A549 (cell line): ENCODE measurements at regions not wholly inside any gene's neighbourhood (a gene's known extent, or its start where the extent isn't known, plus 50 kb on each side); places are given as distances from the start of the nearest gene placed in this dataset.

Source experiments
- ATAC-seq, 2 experiments: fragments of 200-7000 bp in 1 of 2; fragments of >200 bp in 1 of 2; cut with Nextera tagmentation in 1 of 2; cut with Tn5 transposase in 1 of 2; 3 replicates each; pipeline versions ENCODE4 v1.8.0 to v1.9.1; 2018 to 2020; ENCODE audit warnings: mild to moderate bottlenecking in 1 of 2, moderate library complexity in 1 of 2
- CTCF ChIA-PET: fragments of 300-600 bp; sonication (Branson Sonifier 250); formaldehyde crosslinking; extraction: SDS; loops from one replicate; lab custom pipeline; 2021; ENCODE audit warnings: antibody characterized with exemption, inconsistent platforms; lab: Yijun Ruan, JAX
- POLR2A ChIA-PET: fragments of 350-600 bp; formaldehyde crosslinking; extraction: SDS; loops from one replicate; lab custom pipeline; 2021; ENCODE audit warnings: antibody characterized with exemption, inconsistent platforms; lab: Yijun Ruan, JAX
- DNase-seq, 2 experiments: peaks; one replicate each; pipeline versions ENCODE4 v3.0.0 to v3.0.0-alpha.2; 2011 to 2016; ENCODE audit warnings: low read depth in 1 of 2, low spot score in 1 of 2
- FAIRE-seq: peaks from 2 replicates; lab custom pipeline; 2011; peaks lifted over from hg19 to GRCh38; lab: Jason Lieb, UNC
- H3K27ac ChIP-seq, 2 experiments: fragments of >200 bp; sonication (Bioruptor Twin); formaldehyde crosslinking; 3 replicates each; pipeline ENCODE4 v1.5.1; 2016 to 2017
- H3K4me1 ChIP-seq: fragments of >200 bp; sonication (Bioruptor Twin); formaldehyde crosslinking; 3 replicates; pipeline ENCODE4 v1.6.1; 2016
- H3K4me2 ChIP-seq: fragments of >200 bp; sonication (Bioruptor Twin); formaldehyde crosslinking; 3 replicates; pipeline ENCODE4 v1.6.1; 2016
- H3K4me3 ChIP-seq: fragments of >200 bp; sonication (Bioruptor Twin); formaldehyde crosslinking; 3 replicates; pipeline ENCODE4 v1.5.1; 2016
- H3K9me3 ChIP-seq: fragments of >200 bp; sonication (Bioruptor Twin); formaldehyde crosslinking; 3 replicates; pipeline ENCODE4 v1.6.1; 2016
- BHLHE40 ChIP-seq: IDR thresholded peaks from 2 replicates; pipeline ENCODE4 v1.6.1; 2012; ENCODE audit warnings: low read depth, low read length, inconsistent platforms
- CTCF ChIP-seq: fragments of >200 bp; sonication (Bioruptor Twin); formaldehyde crosslinking; IDR thresholded peaks from 3 replicates; pipeline ENCODE4 v1.5.1; 2016
- EHF ChIP-seq: fragments of 250-450 bp; sonication (Bioruptor Pico); IDR thresholded peaks from 2 replicates; pipeline ENCODE4 v1.5.0; 2020; ENCODE audit warnings: mild to moderate bottlenecking
- ELK1 ChIP-seq: fragments of 150-350 bp; IDR thresholded peaks from 2 replicates; pipeline ENCODE4 v1.6.1; 2014; ENCODE audit warnings: low read depth, mild to moderate bottlenecking, low read length
- ESRRA ChIP-seq: fragments of 150-350 bp; IDR thresholded peaks from 2 replicates; pipeline ENCODE4 v1.6.1; 2014; ENCODE audit warnings: mild to moderate bottlenecking, low read length, borderline replicate concordance
- FOSB ChIP-seq: fragments of 250-450 bp; sonication (Bioruptor Pico); IDR thresholded peaks from 2 replicates; pipeline ENCODE4 v1.5.0; 2020; ENCODE audit warnings: mild to moderate bottlenecking, moderate library complexity
- FOXS1 ChIP-seq: fragments of 250-450 bp; sonication (Bioruptor Pico); IDR thresholded peaks from 2 replicates; pipeline ENCODE4 v1.5.0; 2020; ENCODE audit warnings: mild to moderate bottlenecking, moderate library complexity
- HEYL ChIP-seq: fragments of 250-450 bp; sonication (Bioruptor Pico); IDR thresholded peaks from 2 replicates; pipeline ENCODE4 v1.8.0; 2021; ENCODE audit warnings: mild to moderate bottlenecking, moderate library complexity
- HMGXB4 ChIP-seq: fragments of 250-450 bp; sonication (Bioruptor Pico); IDR thresholded peaks from 2 replicates; pipeline ENCODE4 v1.5.0; 2021; ENCODE audit warnings: mild to moderate bottlenecking, moderate library complexity, borderline replicate concordance
- HOXB5 ChIP-seq: fragments of 250-450 bp; sonication (Bioruptor Pico); IDR thresholded peaks from 2 replicates; pipeline ENCODE4 v1.5.0; 2020; ENCODE audit warnings: mild to moderate bottlenecking, moderate library complexity
- MAX ChIP-seq: IDR thresholded peaks from 2 replicates; pipeline ENCODE4 v1.6.1; 2012
- MAZ ChIP-seq: fragments of 150-350 bp; IDR thresholded peaks from 2 replicates; pipeline ENCODE4 v1.6.1; 2014; ENCODE audit warnings: antibody characterized with exemption, low read depth, low read length, borderline replicate concordance
- POLR2A ChIP-seq: IDR thresholded peaks from 2 replicates; pipeline ENCODE4 v1.6.1; 2012; ENCODE audit warnings: mild to moderate bottlenecking, low read length
- RAD21 ChIP-seq, 2 experiments: fragments of >200 bp in 1 of 2; sonication (Bioruptor Twin) in 1 of 2; formaldehyde crosslinking in 1 of 2; IDR thresholded peaks in 1 of 2; conservative IDR thresholded peaks in 1 of 2; 2 replicates in 1 of 2; 3 replicates in 1 of 2; pipeline ENCODE4 v1.6.1; 2012 to 2018; ENCODE audit warnings: inconsistent platforms in 1 of 2
- RCOR1 ChIP-seq: fragments of 150-350 bp; IDR thresholded peaks from 2 replicates; pipeline ENCODE4 v1.6.1; 2014; ENCODE audit warnings: antibody characterized with exemption, low read length, low read depth
- SMC3 ChIP-seq: fragments of >200 bp; sonication (Bioruptor Twin); formaldehyde crosslinking; IDR thresholded peaks from 3 replicates; pipeline ENCODE4 v1.6.1; 2018; ENCODE audit warnings: inconsistent platforms
- TP53 ChIP-seq: fragments of 250-450 bp; sonication (Bioruptor Pico); IDR thresholded peaks from 2 replicates; pipeline ENCODE4 v1.5.0; 2021; ENCODE audit warnings: mild to moderate bottlenecking, moderate library complexity
- ZFP36 ChIP-seq: fragments of 450-650 bp; IDR thresholded peaks from 2 replicates; pipeline ENCODE4 v1.6.1; 2014; ENCODE audit warnings: borderline replicate concordance; ENCODE audit not compliant: partially characterized antibody
- ZNF302 ChIP-seq: fragments of 250-450 bp; sonication (Bioruptor Pico); IDR thresholded peaks from 2 replicates; pipeline ENCODE4 v1.9.0; 2021; ENCODE audit warnings: inconsistent platforms, mild to moderate bottlenecking, moderate library complexity
- ZSCAN20 ChIP-seq: fragments of 250-450 bp; sonication (Bioruptor Pico); IDR thresholded peaks from 2 replicates; pipeline ENCODE4 v1.8.0; 2022; ENCODE audit warnings: mild to moderate bottlenecking, moderate library complexity
- WGBS: methylation state at CpG from one replicate; pipeline ENCODE4 v1.1.6; 2017; ENCODE audit errors: missing lambda C conversion rate; 5-methylcytosine and 5-hydroxymethylcytosine counted together

GRCh38 chr18:59065684-59066083, 74.0 kb upstream of the SEC11C start (continued):
- TF ChIP-seq HMGXB4 (no peak), FOXS1 (CRISPR knock-in tag) (no peak)

- Histone ChIP-seq H3K4me1 (peaks cover 36% of the 10 kb centered on the region), H3K27ac (peak overlapping the region in 1 of 2 experiments; percentile 75; a peak in 3 of 6 replicates), H3K9me3 (no peaks in the 10 kb centered on the region), H3K4me3 (no peak overlapping the region), H3K4me2 (no peak overlapping the region)
- CTCF ChIA-PET, result interaction anchor here (1.3 to 8.4 kb wide), 4 partner anchors 9 to 300 kb away, joined by 5 to 206 read pairs (median 120); no protein-coding TSS in a partner anchor
- ATAC-seq (peak in 1 of 2 experiments; percentile 22; a peak in 1 of 6 replicates), DNase-seq (peak in 1 of 2 experiments; percentile 59), FAIRE-seq (no peak)
- POLR2A ChIA-PET, result no interaction called here
- TF ChIP-seq RAD21 (conservative IDR thresholded peaks at IDR 0.05 in 1 of 2, IDR thresholded peaks at IDR 0.05 in 1 of 2) (peak; percentile 56 to 66), ZFP36 (no peak), SMC3 (peak; percentile 64), CTCF (peak; percentile 47), RCOR1 (no peak)
- 50% methylated on average over 2 of the region's 2 CpGs for WGBS
Observed at GRCh38 chr18:59067873-59068272, 71.8 kb upstream of the SEC11C start.

- Histone ChIP-seq H3K27ac (peak overlapping the region; percentile 19 to 75; a peak in 3 of 6 replicates), H3K4me3 (no peak overlapping the region), H3K4me2 (no peak overlapping the region), H3K9me3 (no peaks in the 10 kb centered on the region), H3K4me1 (peaks cover 33% of the 10 kb centered on the region)
- CTCF ChIA-PET, result interaction anchor here (0.7 to 8.4 kb wide), 6 partner anchors 9 to 300 kb away, joined by 3 to 206 read pairs (median 28); no protein-coding TSS in a partner anchor
- 86% methylated on average over 12 of the region's 12 CpGs for WGBS
- ATAC-seq (no peak), FAIRE-seq (no peak), DNase-seq (no peak)
- TF ChIP-seq ZFP36 (no peak), ESRRA (no peak), HEYL (CRISPR knock-in tag) (no peak), ZNF302 (CRISPR knock-in tag) (no peak), EHF (no peak), HMGXB4 (no peak), MAX (no peak), FOSB (no peak), MAZ (no peak), TP53 (CRISPR knock-in tag) (no peak), ELK1 (no peak), ZSCAN20 (CRISPR knock-in tag) (no peak), HOXB5 (no peak), POLR2A (no peak), SMC3 (no peak), BHLHE40 (no peak)
- POLR2A ChIA-PET, result no interaction called here
Observed at GRCh38 chr18:59068276-59069071, 71.2 kb upstream of the SEC11C start.
